ENCODE measurements at regions not wholly inside any gene's neighbourhood (a gene's known extent, or its start where the extent isn't known, plus 50 kb on each side); places are given as distances from the start of the nearest gene placed in this dataset.

- in situ Hi-C loops (cut with MboI; ENCODE audit: low pct_unique_long_range_greater_than_20kb, low sequenced_read_pairs, unreplicated experiment), result no loop called here
- no peak for DNase-seq (ENCODE audit: low spot score)
- TF ChIP-seq CTCF (IDR thresholded peaks at IDR 0.05; ENCODE audit: extremely low read depth, insufficient read depth, missing control alignments), result no peak
Observed at GRCh38 chr2:120961396-120961795, 225.7 kb downstream of the GLI2 start.

GRCh38 chr2:120963997-120964705 lies 228.5 kb downstream of the GLI2 start:
- in situ Hi-C loops (cut with MboI; ENCODE audit: low pct_unique_long_range_greater_than_20kb, low sequenced_read_pairs, unreplicated experiment), result no loop called here
- TF ChIP-seq CTCF (IDR thresholded peaks at IDR 0.05; ENCODE audit: extremely low read depth, insufficient read depth, missing control alignments), result no peak
- no peak for DNase-seq (ENCODE audit: low spot score)

- in situ Hi-C loops (cut with MboI; ENCODE audit: low pct_unique_long_range_greater_than_20kb, low sequenced_read_pairs, unreplicated experiment), result no loop called here
- DNase-seq (ENCODE audit: low spot score), result no peak
- no peak for TF ChIP-seq CTCF (IDR thresholded peaks at IDR 0.05; ENCODE audit: extremely low read depth, insufficient read depth, missing control alignments)
Observed at GRCh38 chr2:120964819-120965218, 229.2 kb downstream of the GLI2 start.

GRCh38 chr2:120966510-120967254 lies 231.0 kb downstream of the GLI2 start:
- in situ Hi-C loops (cut with MboI; ENCODE audit: low pct_unique_long_range_greater_than_20kb, low sequenced_read_pairs, unreplicated experiment), result no loop called here
- TF ChIP-seq CTCF (IDR thresholded peaks at IDR 0.05; ENCODE audit: extremely low read depth, insufficient read depth, missing control alignments), result no peak
- no peak for DNase-seq (ENCODE audit: low spot score)

- in situ Hi-C loops (cut with MboI; ENCODE audit: low pct_unique_long_range_greater_than_20kb, low sequenced_read_pairs, unreplicated experiment), result no loop called here
- TF ChIP-seq CTCF (IDR thresholded peaks at IDR 0.05; ENCODE audit: extremely low read depth, insufficient read depth, missing control alignments), result no peak
- DNase-seq (ENCODE audit: low spot score), result no peak
Observed at GRCh38 chr2:120968307-120969015, 232.8 kb downstream of the GLI2 start.

- TF ChIP-seq CTCF (IDR thresholded peaks at IDR 0.05; ENCODE audit: extremely low read depth, insufficient read depth, missing control alignments), result no peak
- no peak for DNase-seq (ENCODE audit: low spot score)
- in situ Hi-C loops (cut with MboI; ENCODE audit: low pct_unique_long_range_greater_than_20kb, low sequenced_read_pairs, unreplicated experiment), result no loop called here
Observed at GRCh38 chr2:120969613-120970355, 234.1 kb downstream of the GLI2 start.
